GM23338 (cell line): ENCODE measurements at regions not wholly inside any gene's neighbourhood (a gene's known extent, or its start where the extent isn't known, plus 50 kb on each side); places are given as distances from the start of the nearest gene placed in this dataset.

Experiments
- CTCF ChIP-seq, 2 experiments: fragments of 200-600 bp in 1 of 2; sonication (generic) in 1 of 2; conservative IDR thresholded peaks; 2 replicates each; pipeline versions ENCODE4 v1.5.1 to v1.6.1; 2016 to 2017; ENCODE audit warnings: antibody characterized with exemption in 2 of 2, low read depth in 2 of 2, mild to moderate bottlenecking in 2 of 2, moderate library complexity in 1 of 2
- EZH2 ChIP-seq: fragments of 200-600 bp; sonication (generic); IDR thresholded peaks from one replicate; pipeline ENCODE4 v1.8.0; 2017; ENCODE audit warnings: antibody characterized with exemption, mild to moderate bottlenecking, low read depth; ENCODE audit not compliant: unreplicated experiment
- EZH2phosphoT487 ChIP-seq: fragments of 200-600 bp; sonication (generic); IDR thresholded peaks from one replicate; pipeline ENCODE4 v1.8.1; 2018; ENCODE audit warnings: antibody characterized with exemption; ENCODE audit not compliant: unreplicated experiment
- POLR2AphosphoS5 ChIP-seq: IDR thresholded peaks from 2 replicates; pipeline ENCODE4 v1.6.1; 2016; ENCODE audit warnings: antibody characterized with exemption, low read depth
- REST ChIP-seq: IDR thresholded peaks from one replicate; pipeline ENCODE4 v1.6.1; 2018; ENCODE audit warnings: antibody characterized with exemption; ENCODE audit not compliant: unreplicated experiment

- no peak for TF ChIP-seq CTCF (conservative IDR thresholded peaks at IDR 0.05; ENCODE audit: low read depth in 2 of 2)
- no peak for TF ChIP-seq EZH2
- TF ChIP-seq REST: no peak
- TF ChIP-seq POLR2AphosphoS5: no peak
- TF ChIP-seq EZH2phosphoT487: no peak
Measured at GRCh38 chr4:71663780-71664179, 120.1 kb downstream of the GC start.
